ENCODE measurements at regions not wholly inside any gene's neighbourhood (a gene's known extent, or its start where the extent isn't known, plus 50 kb on each side); places are given as distances from the start of the nearest gene placed in this dataset.
"Not testable (repeated sequence)": the region's sequence is repeated elsewhere in the genome, so short reads cannot be mapped to it uniquely, and the experiment has no call there.

GRCh38 chr6:134778431-134778830 lies 171.5 kb downstream of the ALDH8A1 start:
- TF ChIP-seq CTCF (IDR thresholded peaks at IDR 0.05; ENCODE audit: low read depth, low read length), result no peak

DNA sequence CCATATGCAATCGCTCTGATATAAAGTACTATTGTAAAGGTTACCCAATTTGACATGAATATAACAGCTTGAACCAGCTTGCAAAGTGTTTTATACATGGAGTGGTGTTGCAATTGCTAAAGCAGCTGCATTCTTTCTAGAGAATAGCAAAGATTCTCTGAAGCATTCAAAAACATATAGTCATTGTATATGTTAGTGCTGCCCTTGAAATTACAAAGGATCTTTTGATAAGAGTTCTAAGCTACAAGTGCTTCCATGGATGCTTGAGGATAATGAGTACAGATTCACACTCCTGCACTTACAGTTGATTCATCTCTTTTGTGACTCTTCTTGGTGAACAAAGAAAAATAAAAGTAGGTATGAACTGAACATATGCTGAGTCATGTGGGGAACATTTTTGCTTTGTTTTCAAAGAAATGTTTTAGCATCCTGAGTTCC lies 175.7 kb downstream of the ALDH8A1 start:
- no peak overlapping the region for H3K4me3 ChIP-seq (ENCODE audit: low read depth, low read length)
- no peak for TF ChIP-seq CTCF (IDR thresholded peaks at IDR 0.05; ENCODE audit: low read depth, low read length)

More at GRCh38 chr6:134778431-134778830, 171.5 kb downstream of the ALDH8A1 start:
- H3K4me3 ChIP-seq (ENCODE audit: low read depth, low read length), result no peak overlapping the region

- TF ChIP-seq CTCF (IDR thresholded peaks at IDR 0.05; ENCODE audit: low read depth, low read length), result no peak
- H3K4me3 ChIP-seq (ENCODE audit: low read depth, low read length), result no peak overlapping the region
Observed at GRCh38 chr6:134772671-134773360, 177.1 kb downstream of the ALDH8A1 start.

GRCh38 chr6:134768931-134769330 lies 181.0 kb downstream of the ALDH8A1 start:
- no peak for TF ChIP-seq CTCF (IDR thresholded peaks at IDR 0.05; ENCODE audit: low read depth, low read length)
- H3K4me3 ChIP-seq (ENCODE audit: low read depth, low read length), result no peak overlapping the region

GRCh38 chr6:134766497-134766896 lies 183.4 kb downstream of the ALDH8A1 start:
- no peak for TF ChIP-seq CTCF (IDR thresholded peaks at IDR 0.05; ENCODE audit: low read depth, low read length)
- H3K4me3 ChIP-seq (ENCODE audit: low read depth, low read length), result no peak overlapping the region

DNA sequence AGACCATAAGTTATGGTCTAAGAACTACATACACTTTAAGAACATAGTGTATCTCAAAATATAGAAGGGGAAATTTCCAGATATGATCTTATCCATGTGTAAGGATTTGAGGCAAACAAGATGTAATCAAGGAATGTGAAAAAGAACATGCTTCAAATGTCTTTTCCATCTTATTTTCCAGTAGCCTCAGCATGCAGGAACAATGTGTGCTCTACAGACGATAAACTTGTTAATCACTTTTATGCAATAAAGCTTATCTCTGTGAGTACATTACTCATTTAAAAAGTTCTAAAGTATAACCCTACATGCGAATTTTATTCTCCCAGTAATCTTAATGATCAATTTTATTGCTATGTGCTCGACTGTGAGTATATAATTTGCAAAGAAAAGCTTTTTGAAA lies 185.2 kb downstream of the ALDH8A1 start:
- H3K4me3 ChIP-seq (ENCODE audit: low read depth, low read length), result no peak overlapping the region
- no peak for TF ChIP-seq CTCF (IDR thresholded peaks at IDR 0.05; ENCODE audit: low read depth, low read length)

- H3K4me3 ChIP-seq (ENCODE audit: low read depth, low read length), result not testable (repeated sequence)
Observed at GRCh38 chr6:134763575-134763974, 186.3 kb downstream of the ALDH8A1 start.

DNA sequence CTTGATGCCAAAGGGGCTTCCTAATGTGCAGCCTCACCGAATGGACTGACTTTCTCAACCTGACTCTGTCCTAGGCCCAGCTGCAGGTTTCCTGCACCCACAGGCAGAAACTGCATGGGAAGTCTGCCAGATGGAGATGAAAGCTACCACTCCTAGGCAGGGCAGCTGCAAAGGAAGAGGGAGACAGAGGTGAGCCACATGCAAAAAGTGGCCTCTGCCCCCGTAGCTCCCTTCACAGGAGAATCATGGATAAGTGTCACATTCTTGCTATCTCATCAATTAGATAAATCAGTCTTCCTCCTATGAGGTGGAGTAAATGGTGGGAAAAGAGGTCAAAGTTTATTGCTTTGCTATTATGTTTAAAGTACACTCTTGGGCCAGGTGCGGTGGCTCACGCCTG lies 191.3 kb downstream of the ALDH8A1 start:
- no peak overlapping the region for H3K4me3 ChIP-seq (ENCODE audit: low read depth, low read length)
- TF ChIP-seq CTCF (IDR thresholded peaks at IDR 0.05; ENCODE audit: low read depth, low read length), result no peak
